Hematopoietic multipotent progenitor cell treated with erythropoietin and hydrocortisone succinate and interleukin-3 and kit ligand, for 15 days (in vitro differentiated cells): ENCODE measurements at regions not wholly inside any gene's neighbourhood (a gene's known extent, or its start where the extent isn't known, plus 50 kb on each side); places are given as distances from the start of the nearest gene placed in this dataset.
"Not testable (repeated sequence)": the region's sequence is repeated elsewhere in the genome, so short reads cannot be mapped to it uniquely, and the experiment has no call there.

Source experiments
- DNase-seq: peaks from one replicate; pipeline ENCODE4 v3.0.0-alpha.2; 2015; ENCODE audit warnings: low spot score

DNA sequence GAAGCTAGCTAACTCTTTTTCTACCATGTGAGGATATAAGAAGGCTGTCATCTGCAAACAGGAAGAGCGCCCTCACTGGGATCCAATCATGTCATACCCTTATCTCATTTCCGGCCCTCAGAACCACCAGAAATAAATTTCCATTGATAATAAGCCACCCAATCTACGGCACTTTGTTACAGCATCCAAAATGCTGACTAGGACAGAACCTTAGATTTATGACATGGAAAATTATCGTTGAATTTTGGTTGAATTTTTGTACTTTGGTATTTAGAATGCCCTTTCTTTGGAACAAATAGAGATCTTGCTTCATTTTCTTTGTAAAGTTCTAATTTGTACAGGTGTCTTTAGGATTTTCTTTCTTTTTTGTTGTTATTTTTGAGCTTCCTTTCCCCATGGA lies 53.3 kb upstream of the CYLC2 start:
- DNase-seq = no peak

- DNase-seq = no peak
Observed at GRCh38 chr9:102922526-102922925, 72.6 kb upstream of the CYLC2 start.

DNA sequence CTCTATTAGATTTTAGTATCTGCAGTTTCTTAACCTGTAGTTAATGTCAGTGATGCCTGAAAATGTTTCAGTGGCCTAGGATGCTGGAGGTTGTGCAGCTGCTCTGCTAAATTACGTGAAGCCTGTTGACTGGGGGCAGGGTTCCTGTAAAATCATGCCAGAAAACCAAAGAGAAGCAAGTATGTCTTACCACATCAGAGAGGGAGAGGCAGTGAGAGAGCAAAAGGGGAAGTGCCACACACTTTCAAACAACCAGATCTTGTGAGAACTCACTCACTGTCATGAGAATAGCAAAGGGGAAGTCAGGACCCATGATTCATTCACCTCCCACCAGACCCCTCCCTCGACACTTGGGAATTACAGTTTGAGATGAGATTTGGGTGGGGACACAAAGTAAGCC lies 83.9 kb upstream of the CYLC2 start:
- no peak for DNase-seq

DNA sequence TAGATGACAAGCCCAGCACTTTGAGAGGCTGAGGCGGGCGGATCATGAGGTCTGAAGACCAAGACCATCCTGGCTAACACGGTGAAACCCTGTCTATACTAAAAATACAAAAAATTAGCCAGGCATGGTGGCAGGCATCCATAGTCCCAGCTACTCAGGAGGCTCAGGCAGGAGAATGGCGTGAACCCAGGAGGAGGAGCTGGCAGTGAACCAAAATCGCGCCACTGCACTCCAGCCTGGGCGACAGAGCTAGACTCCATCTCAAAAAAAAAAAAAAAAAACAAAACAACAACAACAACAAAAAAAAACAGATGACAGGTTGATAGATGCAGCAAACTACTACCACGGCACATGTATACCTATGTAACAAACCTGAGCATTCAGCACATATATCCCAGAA lies 89.3 kb upstream of the CYLC2 start:
- DNase-seq = not testable (repeated sequence)

GRCh38 chr9:102892025-102892424 lies 103.1 kb upstream of the CYLC2 start:
- no peak for DNase-seq

- not testable (repeated sequence) for DNase-seq
Observed at GRCh38 chr9:102888747-102889146, 106.4 kb upstream of the CYLC2 start.

DNA sequence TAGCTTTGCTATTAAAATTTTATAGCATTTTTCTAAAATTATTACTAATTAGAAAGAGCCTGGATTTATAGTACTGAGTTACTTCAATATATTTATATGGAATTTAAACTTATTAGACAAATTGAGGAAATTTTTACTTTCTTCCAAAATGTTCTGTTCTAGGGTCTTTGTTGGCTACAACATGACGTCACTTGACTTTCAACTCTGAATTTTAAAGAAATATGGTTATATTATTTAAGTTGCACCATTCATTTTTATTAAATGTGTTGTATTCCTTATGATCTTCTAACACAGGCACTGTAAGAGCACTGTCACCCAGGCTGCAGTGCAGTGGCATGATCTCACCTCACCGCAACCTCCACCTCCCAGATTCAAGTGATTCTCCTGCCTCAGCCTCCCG lies 119.4 kb upstream of the CYLC2 start:
- no peak for DNase-seq

- DNase-seq = no peak
Observed at GRCh38 chr9:102867488-102867887, 127.6 kb upstream of the CYLC2 start.

GRCh38 chr9:102862478-102862877 lies 132.7 kb upstream of the CYLC2 start:
- DNase-seq = no peak

DNA sequence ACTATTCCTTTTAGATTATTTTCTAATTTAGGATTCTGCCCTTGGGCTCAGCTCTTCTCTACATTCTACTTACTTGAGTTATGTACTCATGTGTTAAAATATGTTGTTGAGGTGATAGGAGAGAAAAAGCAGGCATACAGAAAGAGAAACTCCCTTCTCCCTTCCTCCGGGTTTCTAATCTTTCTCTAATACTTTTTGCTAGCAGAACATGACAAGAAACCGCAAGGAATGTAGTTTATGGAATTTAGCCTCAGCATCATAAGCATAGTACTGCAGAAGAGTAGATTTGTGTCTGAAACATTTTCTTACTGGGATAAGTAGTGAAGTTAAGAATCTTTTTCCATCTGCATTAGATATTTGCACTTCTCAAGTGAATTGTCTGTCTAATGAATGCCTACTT lies 139.5 kb upstream of the CYLC2 start:
- DNase-seq = no peak

- no peak for DNase-seq
Observed at GRCh38 chr9:102845827-102846371, 149.2 kb upstream of the CYLC2 start.

DNA sequence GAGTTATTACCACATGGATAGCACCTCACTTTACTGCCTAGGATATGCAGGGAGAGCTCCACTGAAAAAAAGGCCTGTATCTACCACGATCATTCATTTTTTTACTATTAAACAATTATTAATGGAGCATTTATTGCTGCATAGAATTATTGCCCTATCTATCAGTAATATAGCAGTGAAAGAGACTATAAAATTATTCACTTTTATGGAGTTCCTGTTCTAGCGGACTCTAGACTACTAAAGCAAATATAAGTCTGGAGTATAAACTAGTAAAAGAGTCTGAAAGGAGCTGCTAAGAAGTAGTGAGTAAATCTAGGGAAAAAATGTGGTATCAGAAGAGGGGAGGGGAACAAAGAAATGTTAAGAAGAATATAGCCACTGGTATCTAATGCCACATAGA lies 150.4 kb upstream of the CYLC2 start:
- DNase-seq = no peak

DNA sequence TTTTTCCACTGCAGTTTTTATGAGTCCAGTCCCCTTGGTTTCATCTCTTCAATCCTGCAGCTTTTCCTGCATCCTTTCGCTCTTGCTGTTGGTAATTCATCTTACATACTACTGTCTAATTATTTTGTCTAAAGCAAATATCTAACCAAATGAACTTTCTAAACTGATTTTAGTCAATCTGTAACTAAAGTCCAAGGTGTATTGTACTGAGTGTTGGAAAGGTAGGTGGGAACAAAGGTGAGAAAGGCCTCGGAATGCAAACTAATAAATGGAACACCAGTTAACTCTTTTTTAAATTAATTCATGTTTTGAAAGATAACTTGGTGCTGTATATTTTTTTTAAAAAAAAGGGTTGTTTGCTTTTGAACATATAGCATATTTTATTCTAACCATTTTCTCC lies 152.7 kb upstream of the CYLC2 start:
- DNase-seq = no peak

GRCh38 chr9:102841376-102841775 lies 153.8 kb upstream of the CYLC2 start:
- no peak for DNase-seq

GRCh38 chr9:102840335-102840734 lies 154.8 kb upstream of the CYLC2 start:
- no peak for DNase-seq

DNA sequence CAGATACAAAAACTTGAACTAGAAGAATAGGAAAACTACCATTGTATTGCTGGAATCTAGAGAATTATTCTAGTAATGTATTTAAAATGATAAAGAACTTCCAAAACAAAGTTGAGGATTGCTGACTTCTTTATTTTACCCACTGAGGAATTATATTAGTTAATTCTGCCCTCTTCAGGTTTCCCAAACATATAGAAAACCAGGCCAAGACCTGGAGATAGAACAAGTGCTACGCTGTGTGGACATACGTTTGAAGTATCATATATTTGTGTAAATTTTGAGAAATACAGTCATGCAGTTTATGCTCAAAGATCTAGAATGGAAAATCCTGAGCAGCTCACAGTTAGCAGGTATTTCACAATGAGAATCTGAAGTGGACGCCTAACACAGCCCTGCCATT lies 162.3 kb upstream of the CYLC2 start:
- no peak for DNase-seq

GRCh38 chr9:102796244-102796643 lies 198.9 kb upstream of the CYLC2 start:
- DNase-seq = no peak

- no peak for DNase-seq
Observed at GRCh38 chr9:102795532-102795931, 199.6 kb upstream of the CYLC2 start.

GRCh38 chr9:102779356-102779755 lies 215.8 kb upstream of the CYLC2 start:
- no peak for DNase-seq

- no peak for DNase-seq
Observed at GRCh38 chr9:102778746-102779145, 216.4 kb upstream of the CYLC2 start.

- DNase-seq = no peak
Observed at GRCh38 chr9:102770704-102771103, 224.4 kb upstream of the CYLC2 start.

DNA sequence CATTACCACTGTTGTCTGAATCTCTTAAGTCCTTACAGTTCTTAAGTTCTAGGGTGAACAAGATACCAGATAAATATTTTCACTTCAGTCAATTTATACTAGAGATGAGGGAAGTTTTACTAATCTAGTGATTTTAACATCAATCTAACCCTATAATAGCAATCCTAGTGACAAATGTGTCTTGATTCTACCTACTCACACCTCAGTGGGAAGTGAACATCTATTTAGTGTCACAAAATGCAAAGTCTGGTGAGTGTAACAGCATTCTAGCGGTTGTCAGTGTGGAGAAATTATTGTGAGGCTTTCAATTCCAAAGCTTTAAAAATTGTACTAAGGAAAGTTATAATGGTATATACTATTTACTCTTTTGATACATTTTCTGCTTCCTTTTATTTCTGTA lies 225.8 kb upstream of the CYLC2 start:
- no peak for DNase-seq

GRCh38 chr9:102768002-102768401 lies 227.1 kb upstream of the CYLC2 start:
- no peak for DNase-seq

- DNase-seq = no peak
Observed at GRCh38 chr9:102767076-102767475, 228.1 kb upstream of the CYLC2 start.

DNA sequence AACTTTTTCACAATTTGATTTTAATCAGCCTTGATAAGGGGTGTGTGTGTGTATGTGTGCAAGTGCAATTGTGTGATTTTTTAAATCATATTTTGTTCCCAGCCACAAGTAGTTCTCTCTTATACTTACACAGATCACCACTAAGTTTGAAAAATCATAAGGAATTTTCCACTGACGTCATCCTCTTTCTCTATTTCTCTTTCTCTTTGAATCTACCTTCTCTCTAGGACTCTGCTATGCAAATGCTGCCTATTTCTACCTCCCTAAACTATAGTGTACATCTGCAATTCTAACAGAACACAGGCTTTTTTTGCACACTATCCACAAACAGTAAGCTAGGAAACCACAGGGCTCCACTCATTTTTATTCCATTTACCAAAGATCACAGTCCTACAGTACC lies 254.6 kb upstream of the CYLC2 start:
- DNase-seq = no peak
